Skeletal muscle tissue (tissue), 3 donors: ENCODE measurements at regions not wholly inside any gene's neighbourhood (a gene's known extent, or its start where the extent isn't known, plus 50 kb on each side); places are given as distances from the start of the nearest gene placed in this dataset.
A peak's percentile ranks its signal among the peaks of the same experiment; 100 is the strongest.

ENCODE experiments used
- H3K27ac ChIP-seq: one replicate; pipeline ENCODE4 v1.7.0; 2013; ENCODE audit warnings: mild to moderate bottlenecking, low read depth, low read length, inconsistent platforms
- H3K27me3 ChIP-seq, 3 donors: one replicate each; pipeline ENCODE4 v1.7.0; 2013; ENCODE audit warnings: low read length in 3 of 3; ENCODE audit not compliant: control insufficient read depth in 3 of 3, insufficient read depth in 3 of 3
- H3K36me3 ChIP-seq, 3 donors: one replicate each; pipeline ENCODE4 v1.7.0; 2013; ENCODE audit warnings: low read length in 3 of 3; ENCODE audit not compliant: control insufficient read depth in 3 of 3, insufficient read depth in 3 of 3
- H3K4me1 ChIP-seq, 3 donors: one replicate each; pipeline ENCODE4 v1.7.0; 2013; ENCODE audit warnings: low read length in 3 of 3, mild to moderate bottlenecking in 3 of 3; ENCODE audit not compliant: control insufficient read depth in 3 of 3, insufficient read depth in 3 of 3
- H3K4me3 ChIP-seq, 3 donors: one replicate each; pipeline ENCODE4 v1.7.0; 2013; ENCODE audit warnings: low read length in 3 of 3
- H3K9ac ChIP-seq, 3 donors: one replicate each; pipeline ENCODE4 v1.7.0; 2013; ENCODE audit warnings: low read length in 3 of 3, mild to moderate bottlenecking in 3 of 3, moderate library complexity in 2 of 3, low read depth in 1 of 3
- H3K9me3 ChIP-seq, 3 donors: one replicate each; pipeline ENCODE4 v1.7.0; 2013; ENCODE audit warnings: low read length in 3 of 3; ENCODE audit not compliant: control insufficient read depth in 3 of 3
- donor health status: Osteomylitis.

DNA sequence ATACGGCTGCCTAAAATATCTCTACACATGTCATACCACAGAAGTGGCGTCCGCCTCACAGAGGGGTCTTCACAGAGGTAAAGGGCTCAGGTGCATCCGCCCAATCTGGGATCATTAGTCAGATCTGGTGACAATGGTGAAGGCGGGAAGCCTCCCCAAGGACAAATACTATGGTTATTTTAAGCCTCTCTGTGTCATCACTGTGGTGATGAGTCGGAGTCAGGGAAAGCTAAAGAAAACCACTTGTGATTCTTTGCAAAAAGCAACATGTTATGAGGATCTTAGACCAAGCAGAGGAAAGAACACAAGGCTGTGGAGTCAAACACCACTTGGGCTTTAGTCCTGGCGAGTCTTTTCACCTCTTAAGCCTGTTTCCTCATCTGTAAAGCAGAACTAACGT, 190.4 kb downstream of the DRD1 start:
- Histone ChIP-seq H3K4me3 (no peak overlapping the region), H3K27ac (peak overlapping the region; percentile 48), H3K9me3 (no peaks in the 10 kb centered on the region), H3K27me3 (no peaks in the 10 kb centered on the region), H3K4me1 (peaks cover 0 to 8% (median 3%) of the 10 kb centered on the region in 3 donors), H3K9ac (no peak overlapping the region), H3K36me3 (no peaks in the 10 kb centered on the region)

DNA sequence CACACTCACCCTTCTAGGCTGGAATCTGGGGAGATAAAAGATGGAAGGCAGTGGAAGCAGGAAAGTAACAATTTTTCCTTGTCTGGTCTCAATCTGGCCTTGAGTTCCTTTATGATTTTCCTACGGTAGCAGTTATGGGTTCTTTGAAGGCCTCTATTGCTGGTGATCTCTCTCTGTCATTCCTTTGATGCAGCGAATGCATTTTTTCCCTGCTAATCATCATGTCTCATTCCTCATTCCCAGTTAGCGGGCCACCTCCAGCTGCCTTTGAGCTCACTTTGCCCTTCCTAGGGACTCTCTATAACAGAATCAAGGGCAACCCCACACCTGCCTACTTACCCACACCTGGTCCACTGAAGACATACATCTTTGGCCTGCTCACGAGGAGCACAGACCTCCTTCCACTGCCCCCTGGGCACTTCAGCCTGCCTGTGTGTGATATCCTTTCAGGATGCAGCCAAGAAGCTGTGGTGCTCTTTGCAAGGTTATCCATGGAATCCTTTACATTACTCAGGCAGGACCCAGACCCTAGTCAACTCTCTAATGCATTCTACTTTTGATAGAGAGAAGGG, 191.7 kb downstream of the DRD1 start:
- no peak overlapping the region for H3K9ac ChIP-seq
- no peaks in the 10 kb centered on the region for H3K27me3 ChIP-seq
- H3K36me3 ChIP-seq: no peaks in the 10 kb centered on the region
- H3K4me1 ChIP-seq: peaks cover 0 to 8% (median 3%) of the 10 kb centered on the region in 3 donors
- H3K27ac ChIP-seq: no peak overlapping the region
- H3K9me3 ChIP-seq: no peaks in the 10 kb centered on the region
- H3K4me3 ChIP-seq: no peak overlapping the region

DNA sequence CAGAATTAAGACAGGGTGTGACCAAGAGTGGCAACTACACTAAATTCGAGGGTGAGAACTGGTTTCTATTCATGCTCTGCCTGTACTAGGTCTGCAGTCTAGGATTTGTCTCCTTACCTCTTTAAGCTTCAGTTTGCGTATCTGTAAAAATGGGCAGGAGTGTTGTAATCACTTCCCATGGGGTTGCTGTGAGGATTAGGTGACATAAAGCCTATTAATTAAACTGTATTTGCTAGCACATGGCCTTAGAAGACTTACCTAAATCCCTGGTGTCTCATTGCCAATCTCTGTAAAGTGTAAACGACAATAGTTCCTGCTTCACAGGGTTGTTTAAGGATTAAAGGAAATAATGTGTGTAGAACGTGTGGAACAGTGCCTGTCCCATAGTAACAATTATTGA, 193.6 kb downstream of the DRD1 start:
- peaks cover 0 to 11% (median 3%) of the 10 kb centered on the region in 3 donors for H3K4me1 ChIP-seq
- no peaks in the 10 kb centered on the region for H3K27me3 ChIP-seq
- no peaks in the 10 kb centered on the region for H3K9me3 ChIP-seq
- H3K4me3 ChIP-seq: no peak overlapping the region
- H3K9ac ChIP-seq: no peak overlapping the region
- H3K36me3 ChIP-seq: no peaks in the 10 kb centered on the region
- no peak overlapping the region for H3K27ac ChIP-seq

DNA sequence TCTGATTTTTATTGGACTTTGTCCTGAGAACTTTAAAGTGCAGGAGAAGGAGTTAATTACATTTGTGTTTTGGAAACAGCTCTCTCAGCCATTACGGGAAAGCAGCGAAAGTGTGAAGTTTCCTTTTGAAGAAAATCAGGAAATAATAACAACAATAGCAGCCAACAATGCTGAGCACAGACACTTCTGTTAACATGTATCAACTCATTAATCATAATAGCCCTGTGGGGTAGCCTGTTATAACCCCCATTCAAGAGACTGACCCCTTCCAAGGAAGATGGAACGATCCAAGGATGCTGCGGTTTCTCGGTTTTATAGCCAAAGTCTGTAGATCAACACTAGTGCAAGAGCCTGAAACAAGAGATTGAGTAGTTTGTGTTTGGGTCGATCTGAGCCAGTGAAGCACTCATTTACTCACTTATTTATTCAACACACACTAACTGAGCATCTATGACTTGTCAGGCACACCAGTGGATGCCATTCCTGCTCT, 195.5 kb downstream of the DRD1 start:
- H3K4me3 ChIP-seq: no peak overlapping the region

DNA sequence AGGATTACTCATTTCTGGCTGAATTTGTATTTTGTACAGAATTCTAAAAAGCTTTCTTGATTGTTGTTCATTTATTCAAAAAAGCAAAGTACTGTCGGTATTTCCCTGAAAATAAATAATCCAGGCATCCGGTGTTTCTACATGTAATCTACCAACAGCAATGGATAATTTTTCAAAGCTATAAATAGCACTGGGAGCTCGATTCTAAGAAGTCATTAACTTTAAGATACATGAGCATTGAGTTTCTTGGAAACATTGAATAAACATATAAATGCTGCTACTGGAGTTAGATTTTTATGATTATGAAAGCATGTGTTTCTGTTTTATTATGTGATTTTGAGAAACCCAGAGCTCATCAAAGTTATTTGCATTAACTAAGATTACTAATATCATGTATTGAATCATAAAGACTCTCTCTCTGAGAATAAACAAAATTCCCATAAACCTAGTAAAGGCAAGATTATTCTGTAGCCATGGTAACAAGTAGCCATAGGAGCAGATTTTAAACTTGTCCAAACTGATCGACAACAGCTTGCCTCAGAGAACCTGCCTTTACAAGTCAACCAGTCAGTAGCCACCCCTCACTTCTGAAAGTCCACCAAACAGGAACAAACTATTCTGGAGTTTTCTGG, 197.0 kb downstream of the DRD1 start:
- no peaks in the 10 kb centered on the region for H3K36me3 ChIP-seq
- H3K4me3 ChIP-seq: no peak overlapping the region
- H3K9me3 ChIP-seq: no peaks in the 10 kb centered on the region
- peaks cover 0 to 3% (median 0%) of the 10 kb centered on the region in 3 donors for H3K4me1 ChIP-seq
- no peak overlapping the region for H3K27ac ChIP-seq
- no peak overlapping the region for H3K9ac ChIP-seq
- peaks cover 0 to 4% (median 2%) of the 10 kb centered on the region in 3 donors for H3K27me3 ChIP-seq

More for the DNA sequence above, 195.5 kb downstream of the DRD1 start:
- no peak overlapping the region for H3K27ac ChIP-seq
- no peaks in the 10 kb centered on the region for H3K36me3 ChIP-seq
- peaks cover 0 to 8% (median 3%) of the 10 kb centered on the region in 3 donors for H3K4me1 ChIP-seq
- no peaks in the 10 kb centered on the region for H3K27me3 ChIP-seq
- no peaks in the 10 kb centered on the region for H3K9me3 ChIP-seq
- no peak overlapping the region for H3K9ac ChIP-seq

DNA sequence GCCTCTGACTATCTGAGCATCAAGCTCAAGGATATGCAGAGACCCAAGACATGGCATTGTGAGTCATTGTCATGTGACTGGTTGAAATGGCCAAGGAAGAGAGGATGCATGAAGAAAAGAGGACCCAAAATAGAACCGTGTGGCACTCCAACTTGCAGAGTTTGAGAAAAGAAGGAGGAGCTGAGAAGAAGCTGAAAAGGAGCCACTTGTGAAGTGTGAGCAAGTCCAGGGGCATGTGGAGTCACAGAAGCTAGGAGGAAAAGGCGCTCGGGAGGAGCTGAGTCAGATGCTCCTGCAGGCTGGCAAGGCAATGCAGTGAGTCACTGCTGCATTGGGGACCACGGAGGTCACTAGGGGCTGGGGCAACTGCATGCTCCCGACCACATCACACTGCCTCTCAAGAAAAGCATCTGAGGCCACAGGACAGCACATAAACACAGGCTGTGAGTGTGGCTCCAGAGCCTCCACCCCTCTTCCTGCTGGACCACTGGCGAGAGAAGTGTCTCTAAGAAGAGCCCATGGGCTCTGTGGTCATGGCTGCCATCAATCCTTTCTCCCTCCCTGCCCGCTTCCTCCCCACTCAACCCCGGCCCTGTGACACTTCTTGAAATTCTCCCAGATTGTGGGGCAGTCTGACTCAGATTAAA, 197.6 kb downstream of the DRD1 start:
- peaks cover 0 to 3% (median 0%) of the 10 kb centered on the region in 3 donors for H3K4me1 ChIP-seq
- H3K9ac ChIP-seq: no peak overlapping the region
- peaks cover 0 to 4% (median 2%) of the 10 kb centered on the region in 3 donors for H3K27me3 ChIP-seq
- no peaks in the 10 kb centered on the region for H3K9me3 ChIP-seq
- H3K36me3 ChIP-seq: no peaks in the 10 kb centered on the region
- H3K4me3 ChIP-seq: no peak overlapping the region
- no peak overlapping the region for H3K27ac ChIP-seq

DNA sequence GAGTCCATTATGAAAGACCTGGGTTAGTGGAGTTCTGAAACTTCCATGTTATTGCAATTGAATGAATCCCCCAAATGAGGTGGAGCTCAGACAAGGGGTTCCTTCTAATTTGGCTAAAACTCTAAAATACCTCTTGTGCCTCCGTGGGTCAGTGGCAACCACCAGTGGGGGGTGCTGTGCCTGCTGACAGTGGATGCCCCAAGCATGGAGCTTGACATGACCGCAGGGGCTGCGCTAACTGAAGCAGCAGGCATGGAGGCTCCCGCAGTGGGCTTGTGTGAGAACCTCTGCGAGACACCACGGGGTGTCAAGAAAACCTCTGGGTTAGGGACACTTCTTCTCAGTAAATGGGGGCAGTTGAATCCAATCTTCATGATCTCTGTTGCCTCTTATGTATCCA, 200.5 kb downstream of the DRD1 start:
- no peaks in the 10 kb centered on the region for H3K9me3 ChIP-seq
- no peak overlapping the region for H3K9ac ChIP-seq
- H3K4me1 ChIP-seq: peaks cover 0 to 3% (median 0%) of the 10 kb centered on the region in 3 donors
- peaks cover 0 to 4% (median 2%) of the 10 kb centered on the region in 3 donors for H3K27me3 ChIP-seq
- H3K36me3 ChIP-seq: no peaks in the 10 kb centered on the region
- H3K27ac ChIP-seq: no peak overlapping the region
- no peak overlapping the region for H3K4me3 ChIP-seq

DNA sequence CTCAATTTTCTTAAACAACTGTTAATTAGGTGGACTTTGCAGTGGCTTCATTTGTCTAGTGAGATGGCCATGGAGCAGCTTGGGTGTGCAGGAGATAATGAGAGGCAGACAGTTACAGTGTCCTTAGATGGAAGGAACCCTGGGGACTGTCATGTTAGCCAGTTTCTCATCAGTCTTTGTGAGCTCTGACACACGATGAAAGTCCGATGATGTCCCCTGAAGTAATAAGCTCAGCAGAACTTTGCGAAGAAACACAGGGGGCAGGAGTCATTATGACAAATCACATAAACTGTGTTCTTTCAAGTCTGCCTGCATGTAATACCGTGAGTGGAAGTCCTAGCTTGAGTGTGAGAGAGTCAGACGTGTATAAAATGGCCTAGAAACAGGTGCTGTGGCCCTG, 201.8 kb downstream of the DRD1 start:
- no peak overlapping the region for H3K27ac ChIP-seq
- no peak overlapping the region for H3K4me3 ChIP-seq
- H3K36me3 ChIP-seq: no peaks in the 10 kb centered on the region
- no peak overlapping the region for H3K9ac ChIP-seq
- H3K27me3 ChIP-seq: peaks cover 0 to 4% (median 2%) of the 10 kb centered on the region in 3 donors
- H3K9me3 ChIP-seq: no peaks in the 10 kb centered on the region
- peaks cover 0 to 3% (median 0%) of the 10 kb centered on the region in 3 donors for H3K4me1 ChIP-seq

DNA sequence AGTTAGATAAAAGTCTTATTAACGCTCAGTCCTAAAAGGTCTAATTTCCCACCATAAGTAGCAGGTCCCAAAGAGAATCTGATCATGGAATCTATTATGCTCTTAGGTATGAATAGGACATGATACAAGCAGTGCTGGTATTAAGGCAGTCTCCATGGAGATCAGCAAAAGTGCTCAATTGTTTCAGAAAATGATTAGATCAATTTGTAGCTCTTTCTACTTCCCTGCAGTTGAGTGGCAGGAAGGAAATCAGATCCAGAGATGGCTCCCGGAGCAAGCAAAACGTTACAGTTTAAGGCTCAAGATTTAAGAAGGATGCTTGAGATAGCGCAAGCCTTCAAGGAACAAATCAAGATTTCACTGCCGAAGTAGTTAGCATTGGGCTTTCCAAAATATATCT, 205.7 kb downstream of the DRD1 start:
- H3K9ac ChIP-seq: no peak overlapping the region
- no peaks in the 10 kb centered on the region for H3K4me1 ChIP-seq
- no peak overlapping the region for H3K4me3 ChIP-seq
- no peaks in the 10 kb centered on the region for H3K9me3 ChIP-seq
- H3K27ac ChIP-seq: no peak overlapping the region
- H3K36me3 ChIP-seq: no peaks in the 10 kb centered on the region
- peaks cover 0 to 5% (median 4%) of the 10 kb centered on the region in 3 donors for H3K27me3 ChIP-seq

DNA sequence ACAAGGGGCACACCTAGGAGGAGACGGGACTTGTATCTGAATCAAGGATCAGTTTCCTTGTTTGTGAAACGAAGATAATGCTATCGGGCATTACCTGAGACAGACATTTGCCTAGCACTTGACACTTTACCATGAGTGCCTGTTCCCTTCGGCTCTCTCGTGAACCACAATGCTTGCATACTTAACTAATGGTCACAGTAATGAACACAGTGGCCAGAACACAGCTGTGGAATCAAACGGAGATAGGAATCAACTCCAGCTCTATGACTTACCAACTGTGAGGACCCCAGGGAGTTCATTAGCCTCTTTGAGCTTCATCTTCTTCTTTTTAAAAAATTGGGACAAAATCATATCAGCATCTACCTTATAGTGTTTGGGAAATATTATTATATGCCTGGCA, 207.8 kb downstream of the DRD1 start:
- Histone ChIP-seq H3K9me3 (no peaks in the 10 kb centered on the region), H3K27ac (no peak overlapping the region), H3K4me3 (no peak overlapping the region), H3K27me3 (peaks cover 0 to 3% (median 0%) of the 10 kb centered on the region in 3 donors), H3K36me3 (no peaks in the 10 kb centered on the region), H3K4me1 (no peaks in the 10 kb centered on the region), H3K9ac (no peak overlapping the region)
